ENCODE measurements at regions not wholly inside any gene's neighbourhood (a gene's known extent, or its start where the extent isn't known, plus 50 kb on each side); places are given as distances from the start of the nearest gene placed in this dataset.
"Not testable (repeated sequence)": the region's sequence is repeated elsewhere in the genome, so short reads cannot be mapped to it uniquely, and the experiment has no call there.

DNA sequence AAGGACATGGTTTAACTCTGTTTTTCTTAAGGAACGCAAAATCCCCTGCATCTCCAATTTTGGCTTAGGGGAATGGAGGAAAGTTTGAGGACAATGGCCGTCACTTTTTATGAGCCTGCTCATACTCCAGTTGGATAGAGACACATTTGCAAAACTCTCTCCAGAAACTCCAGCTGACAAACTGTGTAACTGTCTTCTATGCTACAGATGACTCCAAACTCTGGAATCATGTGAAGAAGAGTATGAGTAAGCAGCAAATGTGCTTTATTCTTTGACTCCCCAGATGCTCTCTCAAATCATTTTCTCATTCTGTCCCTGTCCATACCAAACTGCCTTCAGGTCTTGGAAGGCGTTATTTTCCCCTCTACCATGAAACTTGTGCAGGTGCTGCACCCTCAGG lies 226.5 kb upstream of the GPR149 start:
- no peak for DNase-seq

DNA sequence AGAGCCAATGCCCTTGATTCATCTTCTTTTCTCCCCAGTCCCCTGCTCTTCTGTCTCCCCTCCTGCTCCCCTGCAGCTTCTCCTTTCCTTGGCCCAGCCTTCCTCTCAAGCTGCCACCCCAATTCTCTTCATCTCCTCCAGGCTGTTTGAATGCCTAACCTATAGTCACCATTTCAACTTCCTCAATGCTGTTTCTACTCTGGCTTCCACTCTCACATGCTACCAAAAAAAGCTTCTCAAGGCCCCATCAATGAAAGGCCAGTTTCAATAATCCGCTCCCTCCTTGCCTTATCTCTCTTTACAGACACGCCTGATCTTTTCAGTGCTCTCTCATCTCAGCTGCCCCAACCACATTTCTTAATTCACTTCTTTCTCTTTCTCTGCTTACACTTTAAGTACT lies 212.2 kb upstream of the GPR149 start:
- no peak for DNase-seq

- no peak for DNase-seq
These were observed 195.8 kb upstream of the GPR149 start for GRCh38 chr3:154625756-154626155.

DNA sequence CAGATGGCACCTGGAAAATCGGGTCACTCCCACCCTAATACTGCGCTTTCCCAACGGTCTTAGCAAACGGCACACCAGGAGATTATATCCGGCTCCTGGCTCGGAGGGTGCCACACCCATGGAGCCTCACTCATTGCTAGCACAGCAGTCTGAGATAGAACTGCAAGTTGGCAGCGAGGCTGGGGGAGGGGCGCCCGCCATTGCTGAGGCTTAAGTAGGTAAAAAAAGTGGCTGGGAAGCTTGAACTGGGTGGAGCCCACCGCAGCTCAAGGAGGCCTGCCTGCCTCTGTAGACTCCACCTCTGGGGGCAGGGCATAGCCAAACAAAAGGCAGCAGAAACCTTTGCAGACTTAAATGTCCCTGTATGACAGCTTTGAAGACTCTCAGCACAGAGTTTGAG lies 189.6 kb upstream of the GPR149 start:
- DNase-seq = not testable (repeated sequence)

DNA sequence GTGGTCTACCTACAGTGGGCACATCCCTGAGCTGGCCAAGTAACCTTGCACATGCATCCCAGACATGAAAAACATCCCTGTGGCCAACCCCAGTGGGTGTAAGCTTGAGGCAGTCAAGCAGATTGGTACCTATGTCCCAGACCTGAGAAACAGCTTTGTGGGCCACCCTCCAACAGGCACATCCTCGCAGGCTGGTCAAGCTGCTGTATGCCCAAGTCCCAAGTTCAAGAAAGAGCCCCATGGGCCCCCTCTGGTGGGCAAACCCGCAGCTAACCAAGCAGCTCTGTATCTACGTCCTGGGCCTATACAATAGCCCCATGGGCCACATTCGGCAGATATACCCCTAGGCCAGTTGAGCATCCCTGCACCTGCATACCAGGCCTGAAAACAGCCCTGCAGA lies 186.3 kb upstream of the GPR149 start:
- DNase-seq = no peak

DNA sequence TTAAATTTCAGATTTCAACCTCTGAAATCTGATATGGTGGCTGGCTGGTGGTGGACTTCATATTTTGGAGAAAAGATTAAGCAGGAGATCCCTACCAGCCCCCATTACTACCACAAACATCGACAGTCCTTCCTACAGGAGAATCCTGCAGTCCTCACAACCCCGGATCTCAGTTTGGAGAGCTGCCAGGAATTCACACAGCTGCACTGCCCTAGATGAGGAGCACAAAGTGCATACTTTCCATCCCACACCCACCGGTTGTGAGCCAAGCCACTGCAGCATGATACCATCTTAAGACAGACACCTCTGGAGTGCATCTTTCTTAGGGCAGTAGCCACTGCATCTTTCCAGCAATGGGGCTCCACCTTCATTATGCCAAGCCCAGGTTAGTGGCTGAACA lies 185.5 kb upstream of the GPR149 start:
- DNase-seq = no peak

GRCh38 chr3:154614601-154615000 lies 184.6 kb upstream of the GPR149 start:
- no peak for DNase-seq

DNA sequence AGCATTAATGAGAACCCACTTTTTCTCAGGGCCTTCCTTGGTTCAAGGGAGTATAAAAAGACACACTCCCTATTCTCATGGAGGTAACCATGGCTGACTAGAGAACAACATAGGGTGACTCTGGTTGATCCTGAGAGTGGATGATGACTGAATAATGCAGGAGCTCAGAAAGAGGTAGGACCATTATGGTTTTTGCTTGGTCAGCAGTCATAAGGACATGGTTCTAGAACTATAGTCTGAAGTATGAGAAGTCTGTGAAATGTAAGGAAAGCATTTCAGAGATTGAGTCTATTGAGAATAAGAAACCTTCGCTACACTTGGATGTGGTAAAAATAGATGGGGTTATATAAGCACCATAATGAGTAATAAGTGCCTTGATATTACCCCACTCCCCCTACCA lies 184.1 kb upstream of the GPR149 start:
- no peak for DNase-seq

DNA sequence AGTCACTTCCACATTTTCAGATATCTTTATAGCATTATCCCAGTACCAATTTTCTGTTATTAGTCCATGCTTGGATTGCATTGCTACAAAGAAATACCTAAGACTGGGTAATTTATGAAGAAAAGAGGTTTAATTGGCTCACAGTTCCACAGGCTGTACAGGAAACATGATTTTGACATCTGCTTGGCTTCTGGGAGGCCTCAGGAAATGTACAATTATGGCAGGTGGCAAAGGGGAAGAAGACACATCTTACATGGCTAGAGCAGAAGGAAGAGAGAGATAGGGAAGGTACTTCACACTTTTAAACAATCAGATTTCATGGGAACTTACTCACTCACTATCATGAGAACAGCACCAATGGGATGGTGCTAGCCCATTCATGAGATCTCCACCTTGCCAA lies 172.3 kb upstream of the GPR149 start:
- no peak for DNase-seq

- DNase-seq = no peak
These were observed 168.2 kb upstream of the GPR149 start for GRCh38 chr3:154598166-154598565.

DNA sequence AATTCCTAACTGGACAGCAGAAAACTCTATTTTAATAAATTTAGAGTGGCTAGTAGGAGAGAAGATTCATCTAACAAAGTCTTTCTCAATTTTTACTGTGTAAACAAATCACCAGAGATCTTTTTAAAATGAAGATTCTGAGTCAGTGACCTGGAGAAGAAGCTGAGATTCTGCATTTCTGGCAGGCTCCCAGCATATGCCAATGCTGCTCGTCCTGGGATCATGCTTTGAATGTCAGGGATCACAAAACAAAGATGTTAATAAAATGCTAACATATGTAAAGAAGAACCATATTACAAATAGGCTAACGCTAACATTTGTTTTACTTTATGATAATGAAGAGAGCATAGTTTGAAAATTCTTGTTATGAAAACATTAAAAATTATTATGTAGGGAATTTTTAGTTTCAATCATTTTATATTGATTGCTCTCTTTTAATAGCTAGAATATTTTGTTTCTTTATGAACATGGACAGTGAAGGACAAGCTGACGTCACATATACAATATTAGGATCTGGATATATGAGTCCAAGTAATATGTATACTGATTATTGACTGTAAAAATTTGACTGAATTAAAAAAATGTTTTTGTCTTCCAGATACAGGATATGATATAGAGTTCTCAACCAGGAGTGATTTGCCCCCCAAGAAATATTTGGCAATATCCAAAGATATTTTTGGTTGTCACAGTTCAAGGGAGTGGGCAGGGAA lies 160.8 kb upstream of the GPR149 start:
- no peak for DNase-seq

DNA sequence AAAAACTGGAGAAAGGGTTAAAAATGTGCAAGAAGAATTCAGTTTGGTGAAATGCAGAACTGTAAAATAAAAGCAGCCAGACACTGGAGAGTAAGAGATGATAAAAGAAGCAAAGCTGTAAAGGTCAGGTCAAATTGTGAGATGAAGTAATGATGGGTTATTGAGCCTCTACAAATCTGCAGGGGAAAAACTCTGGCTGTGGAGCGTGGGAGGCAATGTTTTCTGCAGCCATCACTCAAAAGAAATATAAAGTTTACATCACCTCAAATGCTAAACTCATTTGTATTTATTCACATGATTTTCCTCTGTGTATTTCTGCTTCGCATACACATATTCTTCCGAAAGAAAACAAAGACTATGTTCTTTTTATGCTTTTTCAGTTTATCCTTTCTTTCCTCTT lies 158.8 kb upstream of the GPR149 start:
- DNase-seq = no peak

DNA sequence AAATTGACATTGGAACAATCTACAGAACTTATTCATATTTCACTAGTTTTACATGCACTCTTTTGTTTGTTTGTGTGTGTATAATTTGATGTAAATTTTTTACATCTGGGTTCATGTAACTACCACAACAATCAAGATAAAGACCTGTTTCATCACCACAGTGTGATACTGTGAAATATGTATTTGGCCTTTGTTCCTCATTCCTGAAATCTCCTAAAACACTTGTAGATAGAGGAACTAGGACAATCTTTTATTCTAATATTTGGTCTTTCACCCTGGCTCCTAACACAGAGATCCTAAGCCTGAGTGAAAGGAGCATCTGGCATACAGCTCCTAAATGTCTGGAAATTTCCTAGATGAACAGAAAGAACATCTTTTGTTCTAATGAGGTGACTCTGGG lies 155.0 kb upstream of the GPR149 start:
- DNase-seq = no peak

DNA sequence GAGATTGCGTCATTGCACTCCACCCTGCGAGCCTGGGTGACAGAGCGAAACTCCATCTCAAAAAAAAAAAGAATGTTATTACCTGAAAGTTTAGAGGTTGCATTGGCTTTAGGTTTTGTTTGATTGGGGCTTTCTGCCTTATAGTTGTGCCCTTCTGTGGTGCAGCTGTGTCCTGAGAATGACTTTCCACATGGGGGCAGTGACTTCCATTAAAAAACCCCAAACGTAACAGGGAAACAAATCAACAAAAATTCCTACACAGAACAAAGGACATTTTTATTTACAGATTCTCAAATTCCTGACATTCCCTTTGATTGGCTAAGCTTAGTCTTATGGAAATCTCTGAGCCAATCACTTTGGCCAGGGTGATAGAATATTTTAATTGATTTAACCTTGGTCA lies 154.1 kb upstream of the GPR149 start:
- no peak for DNase-seq

DNA sequence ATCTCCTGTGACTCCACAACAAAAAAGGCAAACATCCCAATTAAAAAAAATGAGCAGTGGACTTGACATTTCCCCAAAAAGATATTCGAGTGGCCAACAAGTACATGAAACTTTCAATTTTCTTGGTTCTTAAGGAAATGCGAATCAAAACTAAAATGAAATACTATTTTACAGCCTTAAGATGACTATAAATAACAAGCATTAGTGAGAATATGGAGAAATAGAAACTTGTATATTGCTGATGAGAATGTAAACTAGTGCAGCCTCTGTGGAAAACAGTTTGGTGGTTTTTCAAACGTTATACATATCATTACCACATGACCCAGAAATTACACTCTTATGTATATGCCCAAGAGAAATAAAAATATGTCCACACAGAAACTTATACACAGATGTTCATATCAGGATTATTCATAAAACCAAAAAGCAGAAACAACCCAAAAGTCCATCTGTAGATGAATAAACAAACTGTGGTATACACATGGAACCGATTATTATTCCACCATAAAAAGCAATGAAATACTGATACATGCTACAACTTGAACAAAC lies 153.2 kb upstream of the GPR149 start:
- no peak for DNase-seq

DNA sequence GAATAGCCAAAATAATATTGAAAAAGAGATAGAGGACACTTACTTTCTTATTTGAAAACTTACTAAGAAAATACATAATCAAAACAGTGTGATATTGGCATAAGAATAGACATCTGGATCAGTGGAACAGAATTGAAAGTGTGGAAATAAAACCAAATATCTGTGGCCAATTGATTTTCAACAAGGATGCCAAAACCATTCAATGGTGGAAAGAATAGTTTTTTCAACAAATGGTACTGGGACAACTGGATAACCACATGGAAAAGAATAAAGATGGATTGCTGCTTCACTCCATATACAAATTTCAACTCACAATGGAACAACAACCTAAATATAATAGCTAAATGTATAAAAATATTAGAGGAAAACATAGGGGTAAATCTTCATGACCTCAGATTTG lies 152.5 kb upstream of the GPR149 start:
- no peak for DNase-seq

- no peak for DNase-seq
These were observed 141.7 kb upstream of the GPR149 start for GRCh38 chr3:154571553-154572226.

GRCh38 chr3:154568064-154568463 lies 138.1 kb upstream of the GPR149 start:
- DNase-seq = no peak

DNA sequence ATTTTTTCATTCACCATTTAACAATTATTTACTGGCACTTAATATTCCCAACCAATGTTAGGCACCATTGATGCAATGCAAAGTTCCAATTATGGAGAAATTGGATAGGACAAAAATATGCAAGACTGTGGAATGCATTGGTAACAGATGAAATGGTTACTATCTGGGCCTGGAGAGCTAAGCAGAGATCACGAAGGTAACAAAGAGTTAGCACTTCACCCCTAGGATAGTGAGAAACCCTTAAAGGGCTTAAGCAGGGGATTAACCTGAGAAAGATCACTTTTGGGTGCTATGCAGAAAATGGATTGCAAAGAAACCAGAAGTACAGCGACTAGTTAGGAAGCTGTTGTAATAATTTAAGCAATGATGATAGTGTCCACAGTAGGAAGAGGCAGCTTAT lies 129.6 kb upstream of the GPR149 start:
- DNase-seq = no peak

- no peak for DNase-seq
These were observed 122.3 kb upstream of the GPR149 start for GRCh38 chr3:154552338-154552737.

DNA sequence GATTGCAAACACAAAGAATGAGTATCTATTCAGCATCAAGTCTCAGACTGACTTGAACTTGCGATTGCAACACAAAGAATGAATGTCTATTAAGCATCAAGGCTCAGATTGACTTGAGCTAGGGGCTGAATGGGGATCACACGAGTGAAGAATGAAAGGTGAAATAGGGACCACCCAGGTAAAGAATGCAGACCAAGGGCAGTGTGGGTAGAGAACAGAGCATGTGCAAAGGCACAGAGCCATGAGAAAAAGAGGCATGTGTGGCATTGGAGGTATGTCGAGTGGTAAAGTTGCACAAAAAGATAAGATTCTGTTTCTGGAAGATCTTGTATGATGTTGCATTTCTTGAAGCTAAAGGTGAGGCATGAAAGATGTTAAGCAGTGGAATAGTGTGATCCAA lies 119.4 kb upstream of the GPR149 start:
- DNase-seq = no peak

GRCh38 chr3:154548341-154548740 lies 118.4 kb upstream of the GPR149 start:
- no peak for DNase-seq

DNA sequence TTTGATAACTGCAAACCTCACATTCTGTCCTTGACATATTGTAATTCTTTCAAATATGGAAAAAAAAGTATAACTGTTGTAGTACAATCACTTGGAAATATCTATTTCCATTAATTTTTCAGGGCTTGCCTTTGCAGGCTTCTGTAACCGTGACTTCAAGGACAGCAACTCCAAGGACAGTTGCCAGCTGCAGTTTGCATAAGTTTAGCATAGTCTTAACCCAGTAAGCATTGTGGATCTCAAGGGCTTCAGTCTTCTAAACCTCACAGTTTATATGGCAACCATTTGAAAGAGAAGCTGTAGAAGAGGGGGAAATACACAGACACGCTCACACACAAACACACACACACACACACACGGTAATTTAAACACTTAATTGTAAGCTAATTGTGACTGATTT lies 112.8 kb upstream of the GPR149 start:
- no peak for DNase-seq

GRCh38 chr3:154540950-154541604 lies 111.1 kb upstream of the GPR149 start:
- DNase-seq = no peak
